HepG2 (cell line): ENCODE measurements at regions not wholly inside any gene's neighbourhood (a gene's known extent, or its start where the extent isn't known, plus 50 kb on each side); places are given as distances from the start of the nearest gene placed in this dataset.

ENCODE experiments used
- ATAC-seq: fragments of 200-7000 bp; cut with Tn5 transposase; 3 replicates; pipeline ENCODE4 v1.9.1; 2020; ENCODE audit warnings: mild to moderate bottlenecking, moderate library complexity
- BruUV-seq: library from RNA; stranded (reverse); fragments of 400-500 nt; replicated peaks from 2 replicates; lab custom pipeline; 2021; lab: Mats Ljungman, UMichigan
- CTCF ChIA-PET: fragments of 300-600 bp; formaldehyde crosslinking; extraction: SDS; loops from one replicate; lab custom pipeline; 2021; ENCODE audit warnings: low total read pairs, inconsistent platforms, low intra/inter-chr PET ratio; lab: Yijun Ruan, JAX
- POLR2A ChIA-PET: fragments of 350-600 bp; sonication (Branson Sonifier 250); formaldehyde crosslinking; loops from one replicate; lab custom pipeline; 2020; ENCODE audit warnings: antibody characterized with exemption, inconsistent platforms; lab: Yijun Ruan, JAX
- DNase-seq: peaks from one replicate; pipeline ENCODE4 v3.0.0-alpha.2; 2015; ENCODE audit warnings: low spot score
- FAIRE-seq: peaks from 3 replicates; lab custom pipeline; 2011; peaks lifted over from hg19 to GRCh38; lab: Jason Lieb, UNC
- H2AFZ ChIP-seq: one replicate; pipeline ENCODE4 v1.6.1; 2011; ENCODE audit warnings: low read length, inconsistent platforms
- H3K27ac ChIP-seq: fragments of 300-600 bp; 3 replicates; pipeline ENCODE4 v1.8.0; 2011; ENCODE audit warnings: mixed run types, mild to moderate bottlenecking, mixed read lengths, low read length, inconsistent platforms; ENCODE audit not compliant: insufficient read depth; ENCODE audit errors: extremely low read length
- H3K27me3 ChIP-seq, 2 experiments: fragments of 200-600 bp in 1 of 2; 2 replicates in 1 of 2; 3 replicates in 1 of 2; pipeline versions ENCODE4 v1.6.0 to v1.8.0; 2011; ENCODE audit warnings: low read length in 2 of 2, mild to moderate bottlenecking in 2 of 2, moderate library complexity in 2 of 2, inconsistent platforms in 1 of 2; ENCODE audit not compliant: insufficient read depth in 2 of 2, control insufficient read depth in 1 of 2
- H3K36me3 ChIP-seq, 2 experiments: fragments of 200-600 bp in 1 of 2; replicated peaks in 1 of 2; 2 replicates in 1 of 2; 3 replicates in 1 of 2; pipeline versions ENCODE4 v1.5.1 to v1.8.0; 2011; ENCODE audit warnings: low read length in 2 of 2, inconsistent platforms in 1 of 2; ENCODE audit not compliant: insufficient read depth in 2 of 2, control insufficient read depth in 1 of 2
- H3K4me1 ChIP-seq: 2 replicates; pipeline ENCODE4 v1.5.1; 2012; ENCODE audit warnings: low read length, inconsistent platforms; ENCODE audit not compliant: insufficient read depth
- H3K4me2 ChIP-seq: 2 replicates; pipeline ENCODE4 v1.6.0; 2011; ENCODE audit warnings: low read depth, low read length, inconsistent platforms
- H3K4me3 ChIP-seq, 3 experiments: fragments of 200-600 bp in 1 of 3; sonication (generic), shearing (Covaris generic) in 1 of 3; replicated peaks in 1 of 3; 2 replicates each; pipeline ENCODE4 v1.5.1; 2011 to 2016; ENCODE audit warnings: low read length in 3 of 3, inconsistent platforms in 2 of 3, low read depth in 2 of 3, mild to moderate bottlenecking in 2 of 3, control low read depth in 1 of 3, mixed read lengths in 1 of 3; ENCODE audit not compliant: insufficient read depth in 1 of 3
- H3K79me2 ChIP-seq: one replicate; pipeline ENCODE4 v1.6.1; 2011; ENCODE audit warnings: low read length, inconsistent platforms; ENCODE audit not compliant: insufficient read depth
- H3K9ac ChIP-seq: 2 replicates; pipeline ENCODE4 v1.6.0; 2011; ENCODE audit warnings: mild to moderate bottlenecking, low read depth, low read length, inconsistent platforms; ENCODE audit not compliant: insufficient read depth
- H3K9me3 ChIP-seq: 2 replicates; pipeline ENCODE4 v1.5.1; 2012; ENCODE audit warnings: mild to moderate bottlenecking, low read length
- H4K20me1 ChIP-seq: 2 replicates; pipeline ENCODE4 v1.6.0; 2011; ENCODE audit warnings: inconsistent platforms, mild to moderate bottlenecking, low read length, moderate library complexity; ENCODE audit not compliant: insufficient read depth
- CEBPB ChIP-seq: IDR thresholded peaks from 2 replicates; pipeline ENCODE4 v1.6.1; 2011; ENCODE audit warnings: low read depth, low read length, improper control_type of control experiment, borderline replicate concordance
- CHD4 ChIP-seq: fragments of 200-600 bp; sonication (generic); IDR thresholded peaks from 2 replicates; pipeline ENCODE4 v1.7.0; 2017; ENCODE audit warnings: mild to moderate bottlenecking, low read length, borderline replicate concordance
- CREM ChIP-seq, 2 experiments: sonication (generic) in 1 of 2; formaldehyde crosslinking in 1 of 2; IDR thresholded peaks; 2 replicates each; pipeline versions ENCODE4 v1.4.0 to v1.6.1; 2016 to 2020; ENCODE audit warnings: antibody characterized with exemption in 1 of 2, mild to moderate bottlenecking in 1 of 2, missing genetic modification reagents in 1 of 2
- ETV6 ChIP-seq: sonication (generic); formaldehyde crosslinking; conservative IDR thresholded peaks from 2 replicates; pipeline ENCODE4 v1.4.0; 2020; ENCODE audit warnings: missing genetic modification reagents
- HMGA1 ChIP-seq: sonication (generic); formaldehyde crosslinking; conservative IDR thresholded peaks from 2 replicates; pipeline ENCODE4 v1.4.0; 2020; ENCODE audit warnings: missing genetic modification reagents
- MIER2 ChIP-seq: IDR thresholded peaks from 2 replicates; pipeline ENCODE4 v1.6.1; 2016; ENCODE audit warnings: missing biosample characterization, missing genetic modification reagents
- MYC ChIP-seq: sonication (generic); formaldehyde crosslinking; IDR thresholded peaks from 2 replicates; pipeline ENCODE4 v1.9.0; 2021; ENCODE audit warnings: missing genetic modification reagents, borderline replicate concordance
- SP140L ChIP-seq: sonication (generic); formaldehyde crosslinking; IDR thresholded peaks from 2 replicates; pipeline ENCODE4 v1.4.0; 2020; ENCODE audit warnings: missing genetic modification reagents, borderline replicate concordance
- SP2 ChIP-seq: sonication (generic); formaldehyde crosslinking; IDR thresholded peaks from 2 replicates; pipeline ENCODE4 v1.5.1; 2020; ENCODE audit warnings: mild to moderate bottlenecking, missing genetic modification reagents
- TCF12 ChIP-seq, 2 experiments: fragments of 450-650 bp in 1 of 2; sonication (generic) in 1 of 2; formaldehyde crosslinking in 1 of 2; IDR thresholded peaks; 2 replicates each; pipeline versions ENCODE4 v1.6.1 to v1.8.0; 2017 to 2022; ENCODE audit warnings: antibody characterized with exemption in 1 of 2, mild to moderate bottlenecking in 1 of 2, missing genetic modification reagents in 1 of 2, moderate library complexity in 1 of 2
- U2AF1 ChIP-seq: fragments of 200-400 bp; formaldehyde crosslinking; optimal IDR thresholded peaks from 2 replicates; pipeline ENCODE3; 2017; ENCODE audit warnings: mild to moderate bottlenecking, low read depth, low read length
- ZNF136 ChIP-seq: sonication (generic); formaldehyde crosslinking; IDR thresholded peaks from 2 replicates; pipeline ENCODE4 v1.8.1; 2022; ENCODE audit warnings: low read depth, mild to moderate bottlenecking, moderate library complexity, missing genetic modification reagents
- ZNF30 ChIP-seq: sonication (generic); formaldehyde crosslinking; IDR thresholded peaks from 2 replicates; pipeline ENCODE4 v1.5.0; 2020; ENCODE audit warnings: mild to moderate bottlenecking, missing genetic modification reagents
- ZNF333 ChIP-seq: sonication (generic); formaldehyde crosslinking; IDR thresholded peaks from 2 replicates; pipeline ENCODE4 v1.4.0; 2020; ENCODE audit warnings: mild to moderate bottlenecking, missing genetic modification reagents, borderline replicate concordance
- ZNF546 ChIP-seq: sonication (generic); formaldehyde crosslinking; conservative IDR thresholded peaks from 2 replicates; pipeline ENCODE4 v1.8.1; 2023; ENCODE audit warnings: mild to moderate bottlenecking, missing genetic modification reagents
- ZNF816 ChIP-seq: sonication (generic); formaldehyde crosslinking; IDR thresholded peaks from 2 replicates; pipeline ENCODE4 v1.8.0; 2022; ENCODE audit warnings: missing genetic modification reagents, mild to moderate bottlenecking, borderline replicate concordance
- WGBS: methylation state at CpG from one replicate; pipeline ENCODE4 v1.1.6; 2017; ENCODE audit warnings: low lambda C conversion rate; 5-methylcytosine and 5-hydroxymethylcytosine counted together
- in situ Hi-C: cut with HindIII; loops from 2 replicates; pipeline ENCODE4 v1.10.0; 2017; ENCODE audit warnings: low pct_unique_long_range_greater_than_20kb; ENCODE audit not compliant: extremely low pct_ligation_motif_present
- intact Hi-C: fragments of 100-400 bp; cut with micrococcal nuclease; formaldehyde crosslinking; loops from one replicate; pipeline ENCODE4 v1.10.0; 2022; ENCODE audit not compliant: unreplicated experiment
- TF ChIP-seq, protein P1 (sequence below): sonication (generic); formaldehyde crosslinking; IDR thresholded peaks from 2 replicates; pipeline ENCODE4 v1.4.0; 2020; ENCODE audit warnings: low read depth, mild to moderate bottlenecking, missing genetic modification reagents
- TF ChIP-seq, protein P2 (sequence below): sonication (generic); formaldehyde crosslinking; IDR thresholded peaks from 2 replicates; pipeline ENCODE4 v1.4.0; 2020; ENCODE audit warnings: mild to moderate bottlenecking, missing genetic modification reagents
- TF ChIP-seq, protein P3 (sequence below): sonication (generic); formaldehyde crosslinking; IDR thresholded peaks from 2 replicates; pipeline ENCODE4 v1.8.0; 2022; ENCODE audit warnings: mild to moderate bottlenecking, missing genetic modification reagents

DNA sequence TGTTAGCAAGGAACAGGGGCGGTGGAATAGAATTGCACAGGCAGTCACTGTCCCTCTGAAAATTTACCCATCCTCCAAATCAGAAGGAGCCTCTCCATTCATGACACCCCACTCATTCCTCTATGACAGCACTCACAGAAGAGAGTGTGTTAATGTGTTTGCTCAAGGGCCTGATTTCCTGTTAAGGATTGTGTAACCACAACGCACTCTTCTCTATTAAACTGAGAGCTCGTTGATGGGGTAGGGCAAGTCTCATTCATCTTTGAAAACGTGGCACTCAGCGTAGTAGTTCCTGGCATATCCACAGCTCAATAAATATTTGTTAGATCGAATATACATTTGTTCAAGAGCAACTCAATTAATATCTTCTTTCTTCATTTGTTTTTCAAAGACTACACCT, 106.4 kb downstream of the VAPA start:
- BruUV-seq: no TSS peak
- H3K4me2 ChIP-seq: no peak overlapping the region
- no peaks in the 10 kb centered on the region for H3K36me3 ChIP-seq

DNA sequence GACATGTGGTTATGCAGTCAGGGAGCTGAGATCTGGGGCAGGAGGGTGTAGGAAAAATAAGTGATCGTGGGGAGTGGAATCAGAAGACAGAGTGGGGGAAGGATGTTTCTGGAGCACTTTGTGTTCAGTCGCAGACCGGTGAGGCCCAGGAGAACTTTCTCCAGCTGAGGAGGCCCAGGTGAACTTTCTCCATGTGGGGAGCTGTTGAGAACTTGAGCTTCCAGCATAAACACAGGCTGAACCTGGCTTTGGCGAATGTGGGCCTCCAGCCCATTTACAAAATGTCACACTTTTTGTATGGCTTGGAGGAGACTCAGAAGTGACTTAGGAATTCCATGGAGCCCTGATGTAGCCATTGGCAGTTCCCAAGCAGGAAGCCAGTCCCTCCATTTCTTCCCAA, 108.5 kb downstream of the VAPA start:
- H3K27ac ChIP-seq: no peak overlapping the region
- DNase-seq (no peak), FAIRE-seq (no peak), ATAC-seq (no peak)
- BruUV-seq: no TSS peak
- no peak overlapping the region for H3K4me2 ChIP-seq
- CTCF ChIA-PET: no interaction called here
- no peaks in the 10 kb centered on the region for H3K9me3 ChIP-seq
- in situ Hi-C loops: no loop called here
- no peak overlapping the region for H3K9ac ChIP-seq
- H3K4me1 ChIP-seq: no peaks in the 10 kb centered on the region
- POLR2A ChIA-PET: no interaction called here
- peaks cover 0 to 2% of the 10 kb centered on the region in 2 experiments; a peak in 1 of 5 replicates for H3K27me3 ChIP-seq
- no peaks in the 10 kb centered on the region for H3K36me3 ChIP-seq
- intact Hi-C loops: no loop called here
- H3K79me2 ChIP-seq: no peaks in the 10 kb centered on the region
- 60% methylated on average over 3 of the region's 4 CpGs for WGBS
- no peak overlapping the region for H2AFZ ChIP-seq
- H4K20me1 ChIP-seq: no peaks in the 10 kb centered on the region
- H3K4me3 ChIP-seq: no peak overlapping the region
- TF ChIP-seq HMGA1 (CRISPR knock-in tag) (no peak), SP140L (CRISPR knock-in tag) (no peak), ZNF546 (no peak), MYC (CRISPR knock-in tag) (no peak), ZNF333 (CRISPR knock-in tag) (no peak), ZNF816 (no peak), U2AF1 (no peak), TCF12 (IDR thresholded peaks at IDR 0.05) (no peak), TCF12 (CRISPR knock-in tag; IDR thresholded peaks at IDR 0.05) (no peak), CHD4 (no peak), MIER2 (CRISPR knock-in tag) (no peak), ETV6 (no peak), SP2 (CRISPR knock-in tag) (no peak), ZNF136 (no peak), CREM (IDR thresholded peaks at IDR 0.05) (no peak), CREM (CRISPR knock-in tag; IDR thresholded peaks at IDR 0.05) (no peak)
- TF ChIP-seq, protein P1, sequence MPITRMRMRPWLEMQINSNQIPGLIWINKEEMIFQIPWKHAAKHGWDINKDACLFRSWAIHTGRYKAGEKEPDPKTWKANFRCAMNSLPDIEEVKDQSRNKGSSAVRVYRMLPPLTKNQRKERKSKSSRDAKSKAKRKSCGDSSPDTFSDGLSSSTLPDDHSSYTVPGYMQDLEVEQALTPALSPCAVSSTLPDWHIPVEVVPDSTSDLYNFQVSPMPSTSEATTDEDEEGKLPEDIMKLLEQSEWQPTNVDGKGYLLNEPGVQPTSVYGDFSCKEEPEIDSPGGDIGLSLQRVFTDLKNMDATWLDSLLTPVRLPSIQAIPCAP (CRISPR knock-in tag): no peak
- TF ChIP-seq, protein P2, sequence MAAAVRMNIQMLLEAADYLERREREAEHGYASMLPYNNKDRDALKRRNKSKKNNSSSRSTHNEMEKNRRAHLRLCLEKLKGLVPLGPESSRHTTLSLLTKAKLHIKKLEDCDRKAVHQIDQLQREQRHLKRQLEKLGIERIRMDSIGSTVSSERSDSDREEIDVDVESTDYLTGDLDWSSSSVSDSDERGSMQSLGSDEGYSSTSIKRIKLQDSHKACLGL: no peak
- TF ChIP-seq, protein P3, sequence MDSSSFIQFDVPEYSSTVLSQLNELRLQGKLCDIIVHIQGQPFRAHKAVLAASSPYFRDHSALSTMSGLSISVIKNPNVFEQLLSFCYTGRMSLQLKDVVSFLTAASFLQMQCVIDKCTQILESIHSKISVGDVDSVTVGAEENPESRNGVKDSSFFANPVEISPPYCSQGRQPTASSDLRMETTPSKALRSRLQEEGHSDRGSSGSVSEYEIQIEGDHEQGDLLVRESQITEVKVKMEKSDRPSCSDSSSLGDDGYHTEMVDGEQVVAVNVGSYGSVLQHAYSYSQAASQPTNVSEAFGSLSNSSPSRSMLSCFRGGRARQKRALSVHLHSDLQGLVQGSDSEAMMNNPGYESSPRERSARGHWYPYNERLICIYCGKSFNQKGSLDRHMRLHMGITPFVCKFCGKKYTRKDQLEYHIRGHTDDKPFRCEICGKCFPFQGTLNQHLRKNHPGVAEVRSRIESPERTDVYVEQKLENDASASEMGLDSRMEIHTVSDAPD: no peak

More for the DNA sequence above, 106.4 kb downstream of the VAPA start:
- POLR2A ChIA-PET: no interaction called here
- intact Hi-C loops: no loop called here
- no peak overlapping the region for H3K4me3 ChIP-seq
- ATAC-seq (no peak), FAIRE-seq (no peak), DNase-seq (no peak)
- H3K4me1 ChIP-seq: no peaks in the 10 kb centered on the region
- H3K79me2 ChIP-seq: no peaks in the 10 kb centered on the region
- H2AFZ ChIP-seq: no peak overlapping the region
- H3K9me3 ChIP-seq: no peaks in the 10 kb centered on the region
- no peaks in the 10 kb centered on the region for H4K20me1 ChIP-seq
- in situ Hi-C loops: no loop called here
- H3K27ac ChIP-seq: no peak overlapping the region
- no peak for TF ChIP-seq ZNF30
- peak; percentile 53; the same call in 1 of the 2 replicates for TF ChIP-seq CEBPB
- TF ChIP-seq, all 625 proteins: peak for 1
- no peak overlapping the region for H3K9ac ChIP-seq
- 1% methylated on average over 6 of the region's 6 CpGs for WGBS
- CTCF ChIA-PET: no interaction called here
- H3K27me3 ChIP-seq: peaks cover 0 to 7% of the 10 kb centered on the region in 2 experiments; a peak in 1 of 5 replicates
